Esophagus muscularis mucosa (tissue), 4 donors: ENCODE measurements at regions not wholly inside any gene's neighbourhood (a gene's known extent, or its start where the extent isn't known, plus 50 kb on each side); places are given as distances from the start of the nearest gene placed in this dataset.

ENCODE experiments used
- CTCF ChIP-seq, 3 experiments: fragments of 200-600 bp in 2 of 3; fragments of 450-650 bp in 1 of 3; sonication (generic) in 2 of 3; IDR thresholded peaks; one replicate each; pipeline ENCODE4 v1.5.1; 2017 to 2019; ENCODE audit warnings: antibody characterized with exemption in 3 of 3, mild to moderate bottlenecking in 2 of 3, moderate library complexity in 1 of 3
- EP300 ChIP-seq: sonication (generic); formaldehyde crosslinking; IDR thresholded peaks from one replicate; pipeline ENCODE4 v1.6.1; 2017; ENCODE audit warnings: antibody characterized with exemption
- POLR2AphosphoS5 ChIP-seq, 2 donors: sonication (generic); formaldehyde crosslinking; IDR thresholded peaks; one replicate each; pipeline ENCODE4 v1.6.1; 2017; ENCODE audit warnings: antibody characterized with exemption in 2 of 2

GRCh38 chr20:20897145-20897544 lies 184.7 kb upstream of the RALGAPA2 start:
- TF ChIP-seq CTCF (IDR thresholded peaks at IDR 0.05) (no peak), POLR2AphosphoS5 (IDR thresholded peaks at IDR 0.05) (no peak), EP300 (no peak)
